GM19455 (cell line): ENCODE measurements at regions not wholly inside any gene's neighbourhood (a gene's known extent, or its start where the extent isn't known, plus 50 kb on each side); places are given as distances from the start of the nearest gene placed in this dataset.
"Not testable (repeated sequence)": the region's sequence is repeated elsewhere in the genome, so short reads cannot be mapped to it uniquely, and the experiment has no call there.

Experiments used
- ATAC-seq: cut with Tn5 transposase; IDR thresholded peaks from one replicate; pipeline ENCODE4 v1.9.1; 2021; ENCODE audit not compliant: unreplicated experiment

DNA sequence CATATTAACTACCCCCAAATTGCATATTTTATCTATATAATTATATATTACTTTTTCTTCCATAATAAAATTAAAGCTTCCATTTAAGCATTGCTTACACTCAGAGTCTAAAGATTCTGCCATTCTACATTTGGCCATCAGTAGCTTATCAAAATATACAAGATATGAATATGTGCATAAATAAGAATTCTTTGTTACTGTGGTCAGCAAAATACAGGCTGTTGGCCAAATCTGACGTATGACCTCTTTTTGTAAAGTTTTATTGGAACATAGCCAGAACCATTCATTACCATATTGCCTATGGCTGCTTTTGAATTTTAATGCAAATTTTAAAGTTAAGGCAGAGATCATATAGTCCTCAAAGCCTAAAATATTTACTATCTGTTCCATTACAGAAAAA is 643.9 kb upstream of the VRK2 start:
- no peak for ATAC-seq

GRCh38 chr2:57407772-57408201 is 638.8 kb upstream of the VRK2 start:
- ATAC-seq = no peak

GRCh38 chr2:57408587-57408986 is 638.0 kb upstream of the VRK2 start:
- no peak for ATAC-seq

GRCh38 chr2:57417007-57417406 is 629.6 kb upstream of the VRK2 start:
- no peak for ATAC-seq

DNA sequence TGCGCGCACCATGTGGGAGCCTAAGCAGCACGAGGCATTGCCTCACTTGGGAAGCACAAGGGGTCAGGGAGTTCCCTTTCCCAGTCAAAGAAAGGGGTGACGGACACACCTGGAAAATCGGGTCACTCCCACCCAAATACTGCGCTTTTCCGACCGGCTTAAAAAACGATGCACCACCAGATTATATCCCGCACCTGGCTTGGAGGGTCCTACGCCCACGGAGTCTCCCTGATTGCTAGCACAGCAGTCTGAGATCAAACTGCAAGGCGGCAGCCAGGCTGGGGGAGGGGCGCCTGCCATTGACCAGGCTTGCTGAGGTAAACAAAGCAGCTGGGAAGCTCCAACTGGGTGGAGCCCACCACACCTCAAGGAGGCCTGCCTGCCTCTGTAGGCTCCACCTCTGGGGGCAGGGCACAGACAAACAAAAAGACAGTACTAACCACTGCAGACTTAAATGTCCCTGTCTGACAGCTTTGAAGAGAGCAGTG is 627.7 kb upstream of the VRK2 start:
- not testable (repeated sequence) for ATAC-seq

- no peak for ATAC-seq
Observed at GRCh38 chr2:57429831-57430230, 616.8 kb upstream of the VRK2 start.

DNA sequence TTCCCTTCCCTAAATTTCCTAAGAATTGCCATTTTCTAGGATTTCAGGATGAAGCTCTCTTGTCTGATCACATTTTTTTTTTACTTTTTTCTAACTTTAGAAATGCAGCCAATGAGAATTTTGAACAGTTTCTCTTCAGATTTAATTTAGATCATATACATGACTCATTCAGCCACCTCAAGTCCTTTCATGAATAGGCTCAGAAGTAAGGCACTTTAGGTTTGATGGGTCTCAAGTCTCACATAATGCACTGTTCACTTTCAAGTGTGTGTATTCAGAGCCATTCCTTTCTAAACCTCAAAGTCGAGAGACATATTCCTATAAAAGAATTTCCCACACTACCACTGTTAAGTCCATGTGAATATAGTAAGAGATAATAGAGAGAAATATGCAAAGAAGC is 614.1 kb upstream of the VRK2 start:
- ATAC-seq = no peak

DNA sequence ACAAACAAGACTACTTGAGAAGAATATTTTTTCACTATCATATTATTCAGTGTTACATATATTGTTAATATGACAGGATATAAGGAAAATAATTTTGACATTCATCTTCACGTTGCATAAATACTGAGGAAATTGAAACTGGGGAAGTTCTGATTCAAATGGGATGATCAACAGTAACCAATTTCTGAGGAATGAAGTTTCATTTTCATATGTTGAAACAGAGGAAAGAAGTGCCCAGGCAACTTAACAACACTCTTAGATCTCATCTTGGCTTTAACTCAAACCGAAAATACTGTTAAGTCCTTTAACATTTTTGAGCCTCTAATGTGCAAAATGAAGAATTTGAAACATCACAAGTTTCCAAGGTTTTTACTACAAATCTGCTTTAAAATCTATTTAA is 612.2 kb upstream of the VRK2 start:
- no peak for ATAC-seq

- ATAC-seq = no peak
Observed at GRCh38 chr2:57434972-57435371, 611.6 kb upstream of the VRK2 start.

GRCh38 chr2:57437077-57437476 is 609.5 kb upstream of the VRK2 start:
- ATAC-seq = no peak

- ATAC-seq = no peak
Observed at GRCh38 chr2:57440437-57440836, 606.2 kb upstream of the VRK2 start.

GRCh38 chr2:57443086-57443485 is 603.5 kb upstream of the VRK2 start:
- no peak for ATAC-seq

DNA sequence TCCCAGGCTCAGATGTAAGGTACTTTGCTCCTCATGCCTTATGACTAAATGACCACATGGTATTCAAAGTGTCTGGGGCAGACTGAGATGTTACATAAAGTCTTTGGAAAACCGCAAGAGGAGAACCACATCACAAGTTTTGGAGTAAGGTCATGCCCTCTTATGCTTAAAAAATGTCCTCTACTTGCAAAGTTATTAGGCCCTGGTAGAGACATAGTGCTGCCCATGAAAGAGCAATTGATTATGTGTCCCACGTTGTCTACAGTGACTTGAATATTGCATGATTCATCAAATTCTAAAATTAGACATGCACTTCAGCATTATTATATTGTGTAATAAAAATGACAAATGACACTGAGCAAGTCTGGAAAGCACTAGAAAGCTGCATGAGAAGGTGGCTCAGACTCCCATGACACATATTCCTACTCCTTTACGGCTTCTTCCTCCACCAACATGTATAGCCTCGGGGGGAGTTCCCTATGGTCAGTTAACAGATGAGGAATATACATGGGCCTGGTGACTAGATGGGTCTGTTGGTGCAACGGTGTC is 602.6 kb upstream of the VRK2 start:
- no peak for ATAC-seq

DNA sequence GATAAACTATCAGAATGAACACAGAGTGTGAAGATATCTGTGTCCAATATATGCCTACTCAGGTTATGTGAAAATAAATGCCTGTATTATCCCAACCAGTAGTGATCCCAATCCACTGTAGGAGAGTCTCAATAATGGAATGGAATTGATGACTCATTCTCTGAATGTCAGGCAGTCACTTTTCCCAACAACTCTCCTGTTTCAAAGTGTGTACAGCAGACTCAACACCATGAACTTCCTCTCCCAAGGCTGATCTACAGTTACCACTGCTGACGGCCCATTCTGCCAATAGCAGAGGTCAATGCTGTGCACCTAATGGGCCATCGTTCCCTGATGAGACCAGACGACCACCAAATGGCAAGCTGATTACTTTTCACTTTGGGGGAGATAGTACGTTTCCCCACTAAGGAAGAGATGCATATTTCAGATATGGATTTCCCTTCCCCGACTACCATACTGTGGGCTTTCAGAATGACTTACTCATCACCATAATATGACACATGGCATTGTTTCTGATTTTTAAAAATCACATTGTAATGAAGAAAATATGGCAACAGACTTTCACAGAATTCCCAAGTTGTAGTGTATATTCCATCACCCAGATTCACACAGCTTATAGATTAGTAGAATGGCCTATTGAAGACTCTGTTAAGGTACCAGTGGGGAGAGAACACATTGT is 601.7 kb upstream of the VRK2 start:
- no peak for ATAC-seq

DNA sequence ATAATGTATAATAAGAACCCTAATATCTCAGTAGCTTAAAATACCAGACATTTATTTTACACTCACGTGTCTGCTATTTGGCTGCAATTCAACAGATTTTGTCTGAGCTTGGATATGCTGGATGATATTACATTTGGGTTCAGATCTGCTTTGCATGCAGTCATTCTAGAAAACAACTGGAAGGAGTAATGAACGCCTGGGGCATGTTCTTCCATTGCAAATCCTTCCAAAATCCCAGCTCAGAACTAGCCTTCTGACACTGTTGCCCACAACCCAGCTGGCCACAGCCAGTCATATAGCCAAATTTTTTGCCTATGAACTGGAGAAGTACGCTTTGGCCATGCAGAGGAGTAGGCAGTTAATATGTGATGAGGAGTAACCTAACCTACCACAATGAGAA is 597.8 kb upstream of the VRK2 start:
- no peak for ATAC-seq

DNA sequence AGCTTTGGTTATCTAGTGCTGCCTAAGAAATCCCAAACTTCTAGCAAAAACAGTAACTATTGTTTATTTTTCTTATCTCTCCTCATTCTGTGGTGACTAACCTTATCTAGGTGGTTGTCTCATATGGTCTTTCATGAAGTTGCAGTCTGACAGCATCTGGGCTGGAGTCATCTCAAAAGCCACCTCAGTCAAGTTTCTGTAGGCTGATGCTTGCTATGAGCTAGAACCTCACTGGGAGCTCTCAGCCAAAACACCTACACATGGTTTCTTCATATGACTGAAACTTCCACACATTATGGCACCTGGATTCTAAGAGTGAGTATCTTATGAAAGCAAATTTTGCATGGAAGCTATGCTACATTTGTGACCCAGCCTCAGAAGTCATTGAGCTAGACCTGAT is 596.4 kb upstream of the VRK2 start:
- ATAC-seq = peak; percentile 92

DNA sequence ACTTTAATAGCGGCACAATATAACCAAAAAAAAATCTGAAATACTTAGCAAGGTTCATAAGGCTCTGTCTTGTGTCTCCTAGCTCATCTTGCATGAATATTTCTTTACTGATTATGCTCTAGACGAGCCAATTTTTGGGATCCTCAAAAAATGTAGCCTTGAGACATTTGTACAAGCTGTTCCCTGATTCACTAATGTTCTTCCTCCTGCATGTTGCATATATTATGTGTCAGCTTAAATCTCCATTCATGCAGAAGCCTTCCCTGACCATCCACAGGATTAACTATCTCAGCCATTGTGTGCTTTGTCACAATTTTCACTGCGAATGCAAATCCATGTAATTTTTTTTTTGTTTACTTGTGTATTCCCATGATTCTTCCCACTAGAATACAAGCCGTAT is 594.0 kb upstream of the VRK2 start:
- ATAC-seq = no peak

DNA sequence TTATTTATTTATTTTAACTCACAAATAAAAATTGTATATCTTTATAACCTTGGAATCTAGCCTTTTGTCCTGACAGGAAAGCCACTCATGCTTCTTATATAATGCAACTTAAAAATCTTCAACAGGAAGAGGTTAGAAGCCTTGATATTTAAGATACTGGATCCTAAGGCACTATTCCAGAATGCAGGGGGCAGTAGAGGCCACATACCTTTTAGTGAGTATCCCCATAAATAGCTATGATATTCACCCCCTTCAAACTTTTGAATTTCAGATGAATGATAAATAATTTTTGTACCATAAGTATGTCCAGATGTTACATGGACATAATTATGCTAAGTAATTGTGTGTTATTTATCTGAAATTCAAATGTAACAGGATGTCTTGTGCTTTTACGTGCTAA is 592.7 kb upstream of the VRK2 start:
- no peak for ATAC-seq

DNA sequence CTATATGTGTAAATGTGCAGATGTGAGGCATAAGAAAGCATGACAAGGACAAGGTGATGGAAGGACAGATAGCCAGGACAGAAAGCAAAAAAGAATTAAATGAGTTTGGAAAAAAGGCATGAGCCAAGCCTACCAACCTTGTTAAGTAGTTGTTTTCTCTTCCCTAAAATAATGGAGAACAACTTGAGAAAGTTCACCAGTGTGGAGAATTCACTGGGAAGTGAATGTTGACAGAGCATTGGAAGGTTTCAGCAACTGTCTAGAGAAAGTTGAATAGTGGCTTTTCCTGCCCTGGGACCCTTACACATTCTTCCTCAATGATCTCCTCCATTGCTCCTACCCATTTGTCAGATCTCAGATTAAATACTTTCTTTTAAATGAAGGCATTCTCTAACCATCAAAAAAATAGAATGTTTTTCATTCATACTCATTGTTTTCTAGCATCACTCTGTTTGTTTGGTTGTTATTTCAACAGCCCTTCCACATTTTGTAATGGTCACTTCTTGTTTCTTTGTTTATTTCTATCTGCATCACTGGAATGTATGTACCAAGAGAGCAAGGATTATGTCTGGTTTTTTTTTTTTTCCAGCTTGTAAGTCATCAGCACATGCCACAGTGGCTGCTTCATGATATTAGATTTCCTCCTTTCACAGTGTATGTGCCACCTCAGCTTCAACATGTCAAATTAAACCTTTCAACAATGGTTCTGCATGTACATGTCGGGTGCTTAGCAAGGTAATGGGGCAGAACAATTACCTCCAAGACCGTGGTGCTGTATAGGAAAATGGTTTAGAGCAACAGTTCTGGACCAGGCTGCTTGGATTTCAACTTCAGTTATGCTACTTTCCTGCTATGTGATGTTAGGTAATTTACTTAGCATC is 586.0 kb upstream of the VRK2 start:
- ATAC-seq = no peak

DNA sequence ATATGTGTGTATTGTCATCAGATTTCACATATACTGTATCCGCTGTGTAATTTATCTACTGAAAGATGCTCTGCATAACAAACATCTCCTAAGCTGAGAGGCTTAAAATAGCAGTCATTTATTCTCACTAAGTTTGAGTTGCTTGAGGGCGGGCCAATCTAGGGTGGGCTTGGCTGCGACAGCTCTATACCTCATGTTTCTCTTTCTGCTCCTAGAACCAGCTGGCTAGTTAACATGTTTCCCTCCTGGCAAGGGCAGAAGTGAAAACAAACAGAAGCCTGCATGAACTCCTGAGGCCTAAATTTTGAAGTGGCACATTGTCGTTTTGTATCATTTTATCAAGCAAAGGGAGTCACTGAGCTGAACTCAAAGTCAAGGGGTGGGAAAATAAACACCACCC is 585.0 kb upstream of the VRK2 start:
- no peak for ATAC-seq

DNA sequence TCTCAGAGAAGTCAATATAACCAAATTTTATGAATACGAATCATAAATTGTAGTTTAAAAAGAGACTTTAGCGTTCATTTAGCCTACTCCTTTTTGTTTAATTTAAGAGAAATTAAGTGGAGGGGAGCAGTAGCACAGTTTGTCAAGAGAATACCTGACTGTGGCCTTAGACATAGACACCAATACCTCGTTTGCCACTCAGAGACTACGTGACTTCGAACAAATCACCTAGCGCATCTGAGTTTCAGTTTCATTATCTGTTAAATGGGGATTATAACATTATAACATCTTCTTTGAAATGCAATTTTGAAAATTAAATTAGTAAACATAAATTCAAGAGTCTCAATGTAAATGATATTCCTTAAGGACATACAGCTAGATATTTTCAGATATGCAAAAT is 581.5 kb upstream of the VRK2 start:
- no peak for ATAC-seq

GRCh38 chr2:57465967-57466366 is 580.6 kb upstream of the VRK2 start:
- no peak for ATAC-seq
